ENCODE measurements at regions not wholly inside any gene's neighbourhood (a gene's known extent, or its start where the extent isn't known, plus 50 kb on each side); places are given as distances from the start of the nearest gene placed in this dataset.
"Not testable (repeated sequence)": the region's sequence is repeated elsewhere in the genome, so short reads cannot be mapped to it uniquely, and the experiment has no call there.

GRCh38 chr6:132136981-132137380 lies 185.8 kb upstream of the CCN2 start:
- no peak for DNase-seq

DNA sequence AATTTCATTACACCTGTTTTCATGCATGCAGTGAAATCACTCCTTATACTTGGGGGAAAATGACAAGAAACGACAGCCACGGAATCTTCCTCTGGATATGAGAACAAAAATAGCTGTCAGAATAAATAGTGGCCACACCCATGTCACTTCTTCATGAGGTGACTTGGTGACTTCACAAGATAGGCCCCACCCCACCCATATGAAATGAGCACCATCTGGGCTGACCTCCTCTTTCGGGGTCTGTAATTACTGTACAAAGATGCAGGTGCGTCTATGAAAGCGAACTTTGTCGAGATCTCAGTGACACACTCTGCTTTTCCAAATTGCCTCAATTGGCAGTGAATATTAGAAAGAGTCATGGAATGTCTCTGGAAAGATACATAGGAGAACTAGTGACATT lies 184.2 kb upstream of the CCN2 start:
- DNase-seq = no peak

- DNase-seq = no peak
These were observed 182.7 kb upstream of the CCN2 start for GRCh38 chr6:132133736-132134445.

DNA sequence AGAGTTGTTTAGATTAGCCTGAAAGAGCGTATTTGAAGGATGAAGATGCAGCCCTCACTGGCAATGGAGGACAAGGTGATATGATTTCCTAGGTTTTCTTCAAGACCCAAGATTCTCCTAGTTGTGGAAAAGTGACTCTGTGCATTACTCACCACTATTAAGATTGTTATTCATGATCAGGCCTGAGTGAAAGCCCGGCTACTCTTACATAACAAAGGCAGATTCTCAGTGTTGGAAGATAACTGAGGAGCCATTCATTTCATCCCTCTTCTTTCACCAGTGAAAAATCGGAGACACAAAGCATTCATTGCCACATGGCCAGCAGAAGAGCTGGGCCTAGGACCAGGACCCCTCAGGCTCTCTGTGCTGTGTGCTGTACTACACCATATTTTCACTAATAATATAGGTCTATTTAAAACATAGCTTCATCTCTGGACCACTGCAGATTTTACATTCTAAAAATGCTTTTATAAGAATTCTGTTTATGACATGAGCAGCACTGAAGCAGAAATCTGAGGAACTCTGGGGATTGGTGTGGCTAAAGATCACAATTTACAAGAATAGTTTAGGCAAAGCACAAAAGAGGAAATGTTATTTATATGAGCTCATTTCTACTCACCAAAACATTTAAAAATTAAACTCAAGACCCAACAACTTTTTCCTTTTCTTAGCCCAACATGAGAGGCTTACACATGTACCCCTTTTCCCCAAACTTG lies 181.9 kb upstream of the CCN2 start:
- DNase-seq = no peak

DNA sequence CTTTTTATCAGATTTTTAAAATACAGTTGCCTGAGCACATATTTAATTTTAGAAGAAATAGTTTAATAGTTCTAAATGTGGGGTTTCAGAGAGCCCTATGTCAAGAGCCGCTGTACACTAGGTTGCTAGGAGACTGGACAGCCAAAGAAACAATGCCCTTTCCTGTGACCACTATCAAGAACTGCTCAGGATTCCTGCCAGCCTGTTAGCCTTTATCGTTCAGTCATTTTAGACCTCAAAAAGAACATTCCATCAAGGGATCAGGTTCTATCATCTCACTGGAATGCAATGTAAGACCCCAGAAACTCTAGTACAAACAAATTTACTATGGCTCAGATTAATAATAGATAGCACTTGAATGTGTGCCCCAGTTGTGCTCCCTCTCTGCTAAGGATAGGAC lies 181.2 kb upstream of the CCN2 start:
- no peak for DNase-seq

GRCh38 chr6:132131758-132132157 lies 180.6 kb upstream of the CCN2 start:
- peak; percentile 3 for DNase-seq

DNA sequence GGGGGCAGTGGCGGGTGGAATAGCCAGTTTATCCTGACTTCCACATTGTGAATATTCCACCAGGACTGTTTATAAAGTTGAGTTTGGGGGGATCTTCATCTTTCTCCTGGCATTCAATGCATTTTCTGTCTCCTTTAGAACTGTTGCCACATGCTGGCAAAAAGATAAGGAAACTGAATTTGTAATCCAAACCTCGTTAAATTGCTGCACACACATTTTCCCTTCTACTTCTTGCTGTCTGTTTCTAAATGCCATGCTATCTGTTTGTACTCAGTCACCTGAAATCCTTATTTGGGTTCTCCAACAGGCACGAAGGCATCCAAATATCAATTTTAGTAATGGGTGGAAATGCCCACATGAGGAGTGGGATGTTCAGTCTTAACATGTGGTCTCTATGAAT lies 180.2 kb upstream of the CCN2 start:
- DNase-seq = no peak

- peak; percentile 18 for DNase-seq
These were observed 179.6 kb upstream of the CCN2 start for GRCh38 chr6:132130626-132131298.

DNA sequence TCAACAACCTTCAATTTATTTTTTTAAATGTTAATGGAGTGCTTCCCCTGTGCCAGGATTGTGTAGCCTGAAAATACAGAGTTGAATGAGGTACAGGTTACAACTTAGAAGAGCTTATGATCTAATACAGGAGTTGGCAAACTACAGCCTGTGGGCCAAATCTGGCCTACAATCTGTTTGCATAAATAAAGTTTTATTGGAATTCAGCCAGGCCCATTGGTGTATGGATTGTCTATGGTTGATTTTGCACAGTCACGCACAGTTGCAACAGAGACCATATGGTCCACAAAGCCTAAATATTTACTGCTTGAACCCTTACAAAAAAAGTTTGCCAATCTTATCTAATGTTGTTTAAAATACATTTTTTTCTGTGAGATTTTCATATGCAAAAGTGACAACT lies 177.3 kb upstream of the CCN2 start:
- DNase-seq = no peak

DNA sequence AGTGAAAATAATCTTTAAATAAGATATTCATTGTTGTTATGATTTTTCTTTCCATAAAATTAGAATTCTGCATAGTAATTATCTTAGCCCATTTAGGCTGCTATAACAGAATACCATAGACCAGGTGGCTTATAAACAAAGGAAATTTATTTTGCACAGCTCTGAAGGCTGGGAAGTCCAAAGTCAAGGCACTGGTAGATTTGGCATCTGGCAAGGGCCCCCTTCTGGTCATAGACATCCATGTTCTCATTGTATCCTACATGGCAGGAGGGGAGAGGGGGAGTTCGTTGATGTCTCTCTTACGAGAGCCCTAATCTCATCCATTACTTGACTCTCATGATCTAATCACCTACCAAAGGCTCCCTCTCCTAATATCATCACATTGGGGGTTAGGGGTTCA lies 175.0 kb upstream of the CCN2 start:
- DNase-seq = no peak

- DNase-seq = no peak
These were observed 171.7 kb upstream of the CCN2 start for GRCh38 chr6:132122871-132123270.

DNA sequence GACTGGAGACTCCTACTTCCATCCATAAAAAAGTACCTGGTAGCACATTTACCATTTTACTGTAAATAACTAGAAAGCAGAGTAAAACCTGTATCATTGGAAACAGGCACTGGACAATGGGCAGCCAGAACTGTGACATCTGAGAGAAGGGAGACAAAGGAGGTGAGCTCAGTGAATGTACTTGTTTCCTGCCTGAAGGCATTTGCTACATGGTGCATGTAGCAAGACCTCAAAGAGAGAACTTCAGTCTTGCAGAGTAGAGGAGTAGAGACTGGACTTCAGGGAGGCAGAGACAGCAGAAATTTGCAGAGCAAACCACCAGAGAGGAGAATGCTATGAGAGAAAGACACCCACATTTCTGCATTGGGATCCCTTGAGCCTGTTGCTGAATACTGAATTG lies 171.0 kb upstream of the CCN2 start:
- DNase-seq = no peak

DNA sequence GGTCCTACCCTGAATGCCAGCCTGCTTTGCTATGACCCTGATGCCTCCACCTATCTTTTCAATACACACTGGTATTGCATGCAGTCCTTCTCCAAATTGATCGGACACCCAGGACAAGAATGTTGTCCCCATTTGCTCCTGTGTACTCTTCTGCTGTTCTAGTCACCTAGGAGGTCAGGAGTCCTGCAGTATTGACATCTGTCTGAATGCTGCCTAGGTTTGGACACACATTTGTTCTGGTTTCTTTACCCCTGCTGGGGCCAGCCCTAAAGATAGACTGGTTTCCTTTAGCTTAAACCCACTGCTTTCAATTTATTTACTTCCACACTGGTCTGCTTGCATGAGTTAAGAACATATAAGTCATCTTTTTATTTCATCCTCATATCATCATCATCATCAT lies 167.0 kb upstream of the CCN2 start:
- no peak for DNase-seq

DNA sequence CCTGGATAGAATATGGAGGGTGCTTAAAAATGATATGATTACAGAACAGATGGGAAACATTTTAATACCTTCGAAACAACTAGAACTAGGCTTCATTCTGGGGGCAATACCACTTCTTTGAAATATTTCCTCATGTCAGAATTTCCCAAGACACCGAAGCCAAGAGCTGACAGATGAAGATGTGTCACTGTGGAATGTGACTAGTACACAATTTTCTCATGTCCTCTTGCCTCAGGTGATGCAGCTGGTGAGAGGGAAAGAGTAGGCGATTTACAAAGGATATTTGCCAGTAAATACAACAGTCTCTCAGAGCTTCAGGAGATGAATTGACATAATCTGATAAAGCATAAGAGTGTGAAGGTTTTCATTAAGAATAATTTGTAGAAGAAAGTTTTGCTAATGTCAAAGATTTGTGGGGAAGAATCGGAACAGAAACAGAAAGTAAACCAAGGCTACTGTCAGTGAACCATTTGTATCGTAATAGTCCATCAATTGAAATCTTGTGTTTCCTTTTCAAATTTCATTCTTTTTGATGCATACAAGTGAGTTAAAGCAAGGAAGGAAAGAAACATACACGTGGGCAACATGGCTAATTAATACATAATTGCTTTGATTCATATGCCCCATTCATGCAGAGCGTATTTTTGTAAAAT lies 164.7 kb upstream of the CCN2 start:
- DNase-seq = no peak

DNA sequence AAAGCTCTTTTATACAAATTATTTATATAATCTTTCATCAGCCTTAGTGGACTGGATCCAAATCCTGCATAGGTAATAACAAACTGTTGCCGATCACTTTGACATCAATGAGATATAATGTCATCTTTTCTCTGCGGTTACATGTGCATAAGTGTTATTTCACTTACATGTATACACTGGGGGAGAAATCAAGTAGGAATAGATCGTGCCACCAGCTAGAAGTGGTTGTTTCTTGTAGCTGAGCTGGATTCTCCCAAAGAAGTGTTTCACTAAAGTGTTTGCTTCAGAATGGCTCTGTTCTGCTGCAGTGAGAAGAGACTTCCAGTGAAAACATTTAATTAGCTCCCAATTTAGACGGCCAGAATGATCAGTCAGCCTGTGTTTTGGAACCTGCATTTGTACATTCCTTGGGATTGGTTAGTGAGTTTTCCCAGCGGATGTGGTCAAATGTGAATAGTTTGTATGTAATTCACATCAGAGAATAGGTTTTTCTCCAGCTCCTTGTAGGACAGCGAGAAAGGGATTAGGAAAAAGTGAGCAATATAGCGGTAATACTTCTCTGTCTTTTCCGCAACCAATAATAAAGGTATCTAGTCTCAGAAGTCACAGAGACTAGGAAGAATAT lies 163.1 kb upstream of the CCN2 start:
- no peak for DNase-seq

DNA sequence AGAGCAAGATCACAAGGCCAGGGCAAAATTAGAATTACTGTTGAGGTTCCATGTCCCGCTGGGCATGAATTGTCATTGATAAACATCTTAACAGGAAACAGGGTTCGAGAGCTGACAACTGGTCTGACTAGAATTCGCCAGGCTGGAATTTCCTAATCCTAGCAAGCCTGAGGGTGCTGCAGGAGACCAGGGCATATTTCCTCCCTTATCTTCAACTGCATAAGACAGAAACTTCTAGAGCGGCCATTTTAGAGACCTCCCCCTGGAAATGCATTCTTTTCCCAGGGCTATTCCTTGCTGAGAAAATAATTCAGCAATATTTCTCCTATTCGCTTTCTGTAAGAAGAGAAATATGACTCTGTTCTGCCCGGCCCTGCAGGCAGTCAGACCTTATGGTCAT lies 158.6 kb upstream of the CCN2 start:
- not testable (repeated sequence) for DNase-seq

- DNase-seq = no peak
These were observed 156.7 kb upstream of the CCN2 start for GRCh38 chr6:132107896-132108295.

DNA sequence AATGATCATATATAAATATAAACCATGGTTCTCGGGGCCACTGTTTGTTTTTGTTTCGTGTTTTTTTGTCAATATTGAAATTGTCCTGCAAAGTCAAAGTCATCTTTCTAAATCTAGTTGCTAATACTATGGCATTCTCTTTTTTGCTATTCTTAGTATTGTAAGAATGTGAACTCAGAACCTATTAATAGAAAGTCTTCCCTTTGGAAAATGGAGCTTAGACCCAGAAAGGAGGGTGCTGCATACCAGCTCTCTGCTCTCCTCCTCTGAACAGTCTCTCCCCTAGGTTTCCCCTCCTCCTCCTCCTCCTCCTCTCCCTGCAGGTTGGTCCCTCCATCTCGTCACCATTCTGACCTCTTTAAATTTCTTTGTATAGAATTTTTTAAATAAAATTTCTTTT lies 150.4 kb upstream of the CCN2 start:
- DNase-seq = no peak

- DNase-seq = no peak
These were observed 149.3 kb upstream of the CCN2 start for GRCh38 chr6:132100388-132100990.

GRCh38 chr6:132096996-132097395 lies 145.8 kb upstream of the CCN2 start:
- DNase-seq = no peak

DNA sequence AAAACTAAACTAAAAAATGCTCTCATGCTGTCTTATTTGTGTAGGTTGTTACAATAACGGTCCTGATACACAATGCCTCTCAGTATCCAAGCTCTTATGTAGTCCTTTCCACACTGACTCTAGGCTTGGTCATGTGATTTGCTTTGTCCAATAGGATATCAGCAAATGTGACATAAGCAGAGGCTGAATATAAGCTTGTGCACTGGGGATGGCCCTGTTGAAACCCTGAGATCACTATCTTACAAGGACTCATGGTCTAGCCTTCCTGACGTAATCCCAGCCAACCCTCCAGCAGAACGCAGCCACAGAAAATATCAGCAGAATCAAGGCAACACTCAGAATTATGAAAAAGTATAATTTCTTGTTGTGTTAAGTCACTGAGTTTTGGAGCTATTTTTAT lies 145.1 kb upstream of the CCN2 start:
- no peak for DNase-seq

- no peak for DNase-seq
These were observed 138.0 kb upstream of the CCN2 start for GRCh38 chr6:132089173-132089572.

GRCh38 chr6:132088150-132088549 lies 137.0 kb upstream of the CCN2 start:
- DNase-seq = no peak
